NCI-H2081 (cell line): ENCODE measurements at regions not wholly inside any gene's neighbourhood (a gene's known extent, or its start where the extent isn't known, plus 50 kb on each side); places are given as distances from the start of the nearest gene placed in this dataset.
A peak's percentile ranks its signal among the peaks of the same experiment; 100 is the strongest.

Experiments
- DNase-seq, 2 experiments: peaks; one replicate each; lab custom pipeline; 2025; lab: John Stamatoyannopoulos, UW

GRCh38 chr6:24019830-24020229, 106.2 kb upstream of the NRSN1 start:
- DNase-seq, result no peak

GRCh38 chr6:24026050-24026449, 100.0 kb upstream of the NRSN1 start:
- no peak for DNase-seq

GRCh38 chr6:24031496-24031895, 94.5 kb upstream of the NRSN1 start:
- DNase-seq, result no peak

GRCh38 chr6:24032896-24033688, 92.9 kb upstream of the NRSN1 start:
- DNase-seq, result no peak

- no peak for DNase-seq
Observed at GRCh38 chr6:24043848-24044247, 82.2 kb upstream of the NRSN1 start.

GRCh38 chr6:24051942-24052589, 73.9 kb upstream of the NRSN1 start:
- no peak for DNase-seq

- no peak for DNase-seq
Observed at GRCh38 chr6:24052590-24052961, 73.4 kb upstream of the NRSN1 start.

GRCh38 chr6:24053057-24053456, 73.0 kb upstream of the NRSN1 start:
- no peak for DNase-seq

GRCh38 chr6:24054388-24054787, 71.6 kb upstream of the NRSN1 start:
- no peak for DNase-seq

GRCh38 chr6:24056567-24056966, 69.4 kb upstream of the NRSN1 start:
- DNase-seq, result no peak

GRCh38 chr6:24057030-24057429, 69.0 kb upstream of the NRSN1 start:
- DNase-seq, result no peak

GRCh38 chr6:24060982-24061754, 64.8 kb upstream of the NRSN1 start:
- DNase-seq, result no peak

- DNase-seq, result peak; percentile 37 to 40
Observed at GRCh38 chr6:24064106-24064505, 61.9 kb upstream of the NRSN1 start.

GRCh38 chr6:24064832-24065231, 61.2 kb upstream of the NRSN1 start:
- no peak for DNase-seq

- DNase-seq, result peak in 1 of 2 experiments; percentile 38
Observed at GRCh38 chr6:24069526-24069925, 56.5 kb upstream of the NRSN1 start.

- no peak for DNase-seq
Observed at GRCh38 chr6:24072038-24072746, 53.8 kb upstream of the NRSN1 start.

GRCh38 chr6:24076011-24076410, 50.0 kb upstream of the NRSN1 start:
- no peak for DNase-seq
